MM.1S (cell line): ENCODE measurements at regions not wholly inside any gene's neighbourhood (a gene's known extent, or its start where the extent isn't known, plus 50 kb on each side); places are given as distances from the start of the nearest gene placed in this dataset.

Source experiments
- CTCF ChIP-seq: fragments of 300-600 bp; sonication (generic); IDR thresholded peaks from 2 replicates; pipeline ENCODE4 v1.5.1; 2016; ENCODE audit warnings: antibody characterized with exemption, low read length, mixed read lengths
- EZH2 ChIP-seq: fragments of 300-600 bp; sonication (generic); optimal IDR thresholded peaks from 2 replicates; pipeline ENCODE3; 2017; ENCODE audit warnings: low read depth, mild to moderate bottlenecking, antibody characterized with exemption, low read length, mixed read lengths

GRCh38 chr3:127056281-127056680 is 73.4 kb downstream of the PLXNA1 start:
- TF ChIP-seq CTCF = no peak
- TF ChIP-seq EZH2 = no peak
